Erythroblast (primary cell): ENCODE measurements at regions not wholly inside any gene's neighbourhood (a gene's known extent, or its start where the extent isn't known, plus 50 kb on each side); places are given as distances from the start of the nearest gene placed in this dataset.

Experiments used
- GATA1 ChIP-seq: IDR thresholded peaks from 2 replicates; pipeline ENCODE4 v1.6.1; 2011; ENCODE audit warnings: low read depth, mild to moderate bottlenecking, control low read depth, low read length, moderate library complexity
- POLR2A ChIP-seq: IDR thresholded peaks from 2 replicates; pipeline ENCODE4 v1.6.1; 2011; ENCODE audit warnings: mild to moderate bottlenecking, low read length

DNA sequence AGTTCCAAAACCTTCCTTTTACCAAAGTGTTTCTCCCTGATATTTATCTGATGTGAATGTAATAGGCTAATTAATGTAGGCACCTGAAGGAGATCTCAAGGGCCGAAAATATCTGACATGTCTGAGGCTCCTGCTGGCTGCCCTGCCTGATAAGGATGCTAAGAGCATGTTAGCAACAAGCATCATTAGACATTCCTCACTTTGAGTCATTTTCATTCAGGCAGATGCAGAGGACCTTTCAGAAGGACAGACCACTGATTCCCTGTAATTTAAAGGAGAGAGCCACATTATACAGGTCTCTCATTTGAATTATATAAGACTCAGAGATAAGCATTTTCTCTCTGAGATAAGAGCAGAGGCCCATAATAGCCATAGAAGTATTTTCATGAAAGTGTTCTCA is 222.4 kb upstream of the NCKAP5 start:
- TF ChIP-seq POLR2A (no peak), GATA1 (no peak)
